H9 (cell line): ENCODE measurements at regions not wholly inside any gene's neighbourhood (a gene's known extent, or its start where the extent isn't known, plus 50 kb on each side); places are given as distances from the start of the nearest gene placed in this dataset.

Experiments
- DNase-seq: peaks from one replicate; pipeline ENCODE4 v3.0.0-alpha.2; 2017
- H2AFZ ChIP-seq: one replicate; pipeline ENCODE4 v1.6.1; 2013; ENCODE audit warnings: mild to moderate bottlenecking, low read length, control low read depth, moderate library complexity
- H2AK5ac ChIP-seq: 2 replicates; pipeline ENCODE4 v1.6.1; 2013; ENCODE audit warnings: low read length, control low read depth, mixed read lengths; ENCODE audit not compliant: insufficient read length
- H2BK120ac ChIP-seq: one replicate; pipeline ENCODE4 v1.6.1; 2013; ENCODE audit warnings: low read depth, mild to moderate bottlenecking, low read length, control low read depth, inconsistent platforms; ENCODE audit not compliant: poor library complexity, severe bottlenecking
- H2BK12ac ChIP-seq: 2 replicates; pipeline ENCODE4 v1.6.1; 2013; ENCODE audit warnings: low read length, control low read depth, mixed read lengths, low read depth; ENCODE audit not compliant: insufficient read length
- H2BK15ac ChIP-seq: 2 replicates; pipeline ENCODE4 v1.6.1; 2013; ENCODE audit warnings: low read depth, low read length, control low read depth
- H2BK20ac ChIP-seq: one replicate; pipeline ENCODE4 v1.6.1; 2013; ENCODE audit warnings: low read depth, mild to moderate bottlenecking, low read length, control low read depth, inconsistent platforms; ENCODE audit not compliant: poor library complexity, severe bottlenecking
- H2BK5ac ChIP-seq: 2 replicates; pipeline ENCODE4 v1.6.1; 2013; ENCODE audit warnings: low read length, control low read depth, mixed read lengths; ENCODE audit not compliant: insufficient read length
- H3K14ac ChIP-seq: 2 replicates; pipeline ENCODE4 v1.6.1; 2013; ENCODE audit warnings: low read length, control low read depth; ENCODE audit not compliant: insufficient read depth
- H3K18ac ChIP-seq: 2 replicates; pipeline ENCODE4 v1.6.1; 2013; ENCODE audit warnings: low read depth, mild to moderate bottlenecking, mixed read lengths, low read length, control low read depth; ENCODE audit not compliant: insufficient read length
- H3K23ac ChIP-seq: 2 replicates; pipeline ENCODE4 v1.6.1; 2013; ENCODE audit warnings: low read length, control low read depth, mixed read lengths, low read depth; ENCODE audit not compliant: insufficient read length
- H3K23me2 ChIP-seq: 2 replicates; pipeline ENCODE4 v1.6.1; 2013; ENCODE audit warnings: low read depth, mild to moderate bottlenecking, mixed read lengths, low read length, control low read depth; ENCODE audit not compliant: insufficient read length, poor library complexity, severe bottlenecking
- H3K27ac ChIP-seq: 2 replicates; pipeline ENCODE4 v1.5.1; 2013; ENCODE audit warnings: low read length, control low read depth, mixed read lengths, low read depth; ENCODE audit not compliant: insufficient read length
- H3K27me3 ChIP-seq: 2 replicates; pipeline ENCODE4 v1.6.1; 2013; ENCODE audit warnings: low read length, control low read depth, inconsistent platforms; ENCODE audit not compliant: insufficient read depth
- H3K4ac ChIP-seq: 2 replicates; pipeline ENCODE4 v1.6.1; 2013; ENCODE audit warnings: low read depth, mild to moderate bottlenecking, control low read depth, inconsistent platforms, low read length, moderate library complexity
- H3K4me1 ChIP-seq: 2 replicates; pipeline ENCODE4 v1.6.1; 2013; ENCODE audit warnings: low read length, control low read depth, inconsistent platforms; ENCODE audit not compliant: insufficient read depth
- H3K4me2 ChIP-seq: 2 replicates; pipeline ENCODE4 v1.6.1; 2013; ENCODE audit warnings: low read length, control low read depth, mixed read lengths; ENCODE audit not compliant: insufficient read length, insufficient read depth
- H3K56ac ChIP-seq: 2 replicates; pipeline ENCODE4 v1.6.1; 2013; ENCODE audit warnings: low read depth, mild to moderate bottlenecking, mixed read lengths, low read length, control low read depth; ENCODE audit not compliant: insufficient read length
- H3K79me1 ChIP-seq: 2 replicates; pipeline ENCODE4 v1.6.1; 2013; ENCODE audit warnings: low read depth, mild to moderate bottlenecking, moderate library complexity, low read length, control low read depth, inconsistent platforms; ENCODE audit not compliant: insufficient read depth, poor library complexity, severe bottlenecking
- H3K79me2 ChIP-seq: 2 replicates; pipeline ENCODE4 v1.6.1; 2013; ENCODE audit warnings: low read length, control low read depth, inconsistent platforms; ENCODE audit not compliant: insufficient read depth
- H3K9ac ChIP-seq: 2 replicates; pipeline ENCODE4 v1.6.1; 2013; ENCODE audit warnings: low read length, control low read depth, mixed read lengths; ENCODE audit not compliant: insufficient read length; ENCODE audit errors: extremely low read depth
- H3K9me3 ChIP-seq: one replicate; pipeline ENCODE4 v1.6.1; 2013; ENCODE audit warnings: low read depth, low read length, inconsistent platforms; ENCODE audit not compliant: control insufficient read depth
- H3T11ph ChIP-seq: one replicate; pipeline ENCODE4 v1.6.1; 2013; ENCODE audit warnings: mild to moderate bottlenecking, low read length, control low read depth, inconsistent platforms
- H4K20me1 ChIP-seq: one replicate; pipeline ENCODE4 v1.6.1; 2013; ENCODE audit not compliant: control insufficient read depth, insufficient read length, insufficient read depth
- H4K5ac ChIP-seq: 2 replicates; pipeline ENCODE4 v1.6.1; 2013; ENCODE audit warnings: low read depth, mild to moderate bottlenecking, mixed read lengths, low read length, control low read depth; ENCODE audit not compliant: insufficient read length
- H4K8ac ChIP-seq: replicated peaks from 2 replicates; pipeline ENCODE4 v1.6.1; 2013; ENCODE audit warnings: low read length, control low read depth, mixed read lengths, low read depth; ENCODE audit not compliant: insufficient read length
- H4K91ac ChIP-seq: 2 replicates; pipeline ENCODE4 v1.6.1; 2013; ENCODE audit warnings: low read depth, mild to moderate bottlenecking, moderate library complexity, mixed read lengths, low read length, control low read depth; ENCODE audit not compliant: insufficient read length
- H3K27ac Mint-ChIP-seq, 3 experiments: 2 replicates in 2 of 3; 3 replicates in 1 of 3; pipeline ENCODE4 v1.8.0; 2020 to 2021; ENCODE audit warnings: mixed read lengths in 3 of 3, mild to moderate bottlenecking in 1 of 3, moderate library complexity in 1 of 3
- H3K27me3 Mint-ChIP-seq: 2 replicates; pipeline ENCODE4 v1.8.0; 2021; ENCODE audit warnings: low read depth, mild to moderate bottlenecking, moderate library complexity, mixed read lengths
- H3K36me3 Mint-ChIP-seq, 3 experiments: 2 replicates in 2 of 3; 3 replicates in 1 of 3; pipeline ENCODE4 v1.8.0; 2020 to 2021; ENCODE audit warnings: low read depth in 3 of 3, mixed read lengths in 3 of 3; ENCODE audit not compliant: insufficient read depth in 1 of 3
- H3K4me1 Mint-ChIP-seq, 2 experiments: 2 replicates each; pipeline ENCODE4 v1.8.0; 2020; ENCODE audit warnings: mixed read lengths in 2 of 2
- H3K4me3 Mint-ChIP-seq, 2 experiments: 2 replicates in 1 of 2; 3 replicates in 1 of 2; pipeline ENCODE4 v1.8.0; 2020 to 2021; ENCODE audit warnings: mild to moderate bottlenecking in 2 of 2, mixed read lengths in 2 of 2, moderate library complexity in 1 of 2
- H3K9me3 Mint-ChIP-seq, 2 experiments: 2 replicates in 1 of 2; 3 replicates in 1 of 2; pipeline ENCODE4 v1.8.0; 2020; ENCODE audit warnings: mild to moderate bottlenecking in 2 of 2, mixed read lengths in 2 of 2, moderate library complexity in 1 of 2
- WGBS: extraction: QIAGEN DNeasy Blood & Tissue Kit; methylation state at CpG from one replicate; pipeline ENCODE4 v1.1.7; 2013; ENCODE audit warnings: missing lambda C conversion rate, low lambda C conversion rate, mixed read lengths; ENCODE audit not compliant: insufficient read length; ENCODE audit errors: extremely low coverage; 5-methylcytosine and 5-hydroxymethylcytosine counted together
- TF ChIP-seq, protein P1 (sequence below): fragments of 200-600 bp; sonication (generic); conservative IDR thresholded peaks from 3 replicates; pipeline ENCODE4 v1.8.0; 2021; ENCODE audit warnings: antibody characterized with exemption, mild to moderate bottlenecking

DNA sequence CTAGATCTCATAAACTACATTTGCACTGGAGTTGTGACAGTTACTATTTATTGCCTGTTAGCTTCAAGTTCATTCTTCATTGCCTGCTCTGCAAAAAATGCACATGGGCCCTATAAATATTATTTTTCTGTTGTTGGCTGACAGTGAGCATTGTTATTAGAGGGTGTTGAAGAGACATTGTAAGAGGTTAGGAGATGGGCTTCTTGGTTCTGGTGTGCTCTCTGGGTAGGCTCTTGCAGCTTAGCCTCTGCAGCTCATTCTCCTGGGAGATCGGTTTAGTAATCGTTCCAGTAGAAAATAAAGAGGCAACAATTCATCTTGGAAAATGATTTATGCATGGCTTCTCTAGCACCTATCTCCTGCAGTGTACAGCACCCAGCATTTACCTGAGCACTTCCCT is 113.8 kb upstream of the SCN7A start:
- no CpG with 5 or more reads among the region's 2 CpGs for WGBS
- no peak overlapping the region for H4K5ac ChIP-seq
- H4K91ac ChIP-seq: no peak overlapping the region
- H3K9me3 ChIP-seq: no peaks in the 10 kb centered on the region
- H3K56ac ChIP-seq: no peak overlapping the region
- H2BK15ac ChIP-seq: no peak overlapping the region
- H3K27me3 ChIP-seq: no peaks in the 10 kb centered on the region
- H2AK5ac ChIP-seq: no peak overlapping the region
- H3K79me2 ChIP-seq: no peaks in the 10 kb centered on the region
- no peak overlapping the region for H3K4me2 ChIP-seq
- H3K4ac ChIP-seq: no peak overlapping the region
- H3K36me3 Mint-ChIP-seq: peaks cover 0 to 5% (median 0%) of the 10 kb centered on the region in 3 experiments; a peak in 3 of 7 replicates
- no peak overlapping the region for H3K23ac ChIP-seq
- no peaks in the 10 kb centered on the region for H3K23me2 ChIP-seq
- H3K27me3 Mint-ChIP-seq: peaks cover 6% of the 10 kb centered on the region
- H2AFZ ChIP-seq: no peak overlapping the region
- peaks cover 18 to 29% of the 10 kb centered on the region in 2 experiments for H3K4me1 Mint-ChIP-seq
- H3K9me3 Mint-ChIP-seq: peaks cover 0 to 3% of the 10 kb centered on the region in 2 experiments; a peak in 2 of 5 replicates
- H4K8ac ChIP-seq: no peak overlapping the region
- no peak overlapping the region for H3T11ph ChIP-seq
- no peak for DNase-seq
- H2BK20ac ChIP-seq: no peak overlapping the region
- TF ChIP-seq, protein P1, sequence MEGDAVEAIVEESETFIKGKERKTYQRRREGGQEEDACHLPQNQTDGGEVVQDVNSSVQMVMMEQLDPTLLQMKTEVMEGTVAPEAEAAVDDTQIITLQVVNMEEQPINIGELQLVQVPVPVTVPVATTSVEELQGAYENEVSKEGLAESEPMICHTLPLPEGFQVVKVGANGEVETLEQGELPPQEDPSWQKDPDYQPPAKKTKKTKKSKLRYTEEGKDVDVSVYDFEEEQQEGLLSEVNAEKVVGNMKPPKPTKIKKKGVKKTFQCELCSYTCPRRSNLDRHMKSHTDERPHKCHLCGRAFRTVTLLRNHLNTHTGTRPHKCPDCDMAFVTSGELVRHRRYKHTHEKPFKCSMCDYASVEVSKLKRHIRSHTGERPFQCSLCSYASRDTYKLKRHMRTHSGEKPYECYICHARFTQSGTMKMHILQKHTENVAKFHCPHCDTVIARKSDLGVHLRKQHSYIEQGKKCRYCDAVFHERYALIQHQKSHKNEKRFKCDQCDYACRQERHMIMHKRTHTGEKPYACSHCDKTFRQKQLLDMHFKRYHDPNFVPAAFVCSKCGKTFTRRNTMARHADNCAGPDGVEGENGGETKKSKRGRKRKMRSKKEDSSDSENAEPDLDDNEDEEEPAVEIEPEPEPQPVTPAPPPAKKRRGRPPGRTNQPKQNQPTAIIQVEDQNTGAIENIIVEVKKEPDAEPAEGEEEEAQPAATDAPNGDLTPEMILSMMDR: no peak
- no peak overlapping the region for H3K18ac ChIP-seq
- no peaks in the 10 kb centered on the region for H4K20me1 ChIP-seq
- peaks cover 2% of the 10 kb centered on the region; the same call in 1 of the 2 replicates for H3K4me1 ChIP-seq
- H3K27ac Mint-ChIP-seq: no peak overlapping the region
- H3K4me3 Mint-ChIP-seq: no peak overlapping the region
- no peak overlapping the region for H2BK5ac ChIP-seq
- no peak overlapping the region for H2BK120ac ChIP-seq
- H3K27ac ChIP-seq: no peak overlapping the region
- no peak overlapping the region for H3K14ac ChIP-seq
- H3K79me1 ChIP-seq: no peaks in the 10 kb centered on the region
- no peak overlapping the region for H2BK12ac ChIP-seq
- H3K9ac ChIP-seq: no peak overlapping the region
